PC-9 (cell line): ENCODE measurements at regions not wholly inside any gene's neighbourhood (a gene's known extent, or its start where the extent isn't known, plus 50 kb on each side); places are given as distances from the start of the nearest gene placed in this dataset.

Experiments
- BruUV-seq: library from RNA; stranded (reverse); fragments of 400-500 nt; replicated peaks from 2 replicates; lab custom pipeline; 2021; lab: Mats Ljungman, UMichigan
- CTCF ChIA-PET: fragments of 300-600 bp; sonication (Branson Sonifier 250); formaldehyde crosslinking; loops from one replicate; lab custom pipeline; 2022; ENCODE audit warnings: antibody characterized with exemption; lab: Charles Lee
- POLR2A ChIA-PET: fragments of 300-600 bp; sonication (Branson Sonifier 250); formaldehyde crosslinking; loops from one replicate; lab custom pipeline; 2022; ENCODE audit warnings: antibody characterized with exemption; ENCODE audit not compliant: unreplicated experiment; lab: Charles Lee
- DNase-seq, 2 experiments: peaks; one replicate each; pipeline versions ENCODE4 v3.0.0 to v3.0.0-alpha.2; 2015 to 2022; ENCODE audit warnings: mixed read lengths in 1 of 2
- H2AFZ ChIP-seq: fragments of 200-600 bp; sonication (generic); 2 replicates; pipeline ENCODE4 v1.8.1; 2017; ENCODE audit warnings: antibody characterized with exemption
- H3F3A ChIP-seq: fragments of 200-600 bp; sonication (generic); 2 replicates; pipeline ENCODE4 v1.8.1; 2017; ENCODE audit warnings: antibody characterized with exemption, mild to moderate bottlenecking, low read depth; ENCODE audit not compliant: insufficient read depth
- H3K27ac ChIP-seq: fragments of 200-600 bp; sonication (generic); 2 replicates; pipeline ENCODE4 v1.6.1; 2016; ENCODE audit warnings: mixed run types
- H3K27me3 ChIP-seq: fragments of 200-600 bp; sonication (generic); 2 replicates; pipeline ENCODE4 v1.6.1; 2016; ENCODE audit warnings: low read depth, mixed run types; ENCODE audit not compliant: insufficient read depth
- H3K36me3 ChIP-seq: fragments of 200-600 bp; sonication (generic); 2 replicates; pipeline ENCODE4 v1.6.1; 2016; ENCODE audit warnings: low read depth, mixed run types
- H3K4me1 ChIP-seq: fragments of 200-600 bp; sonication (generic); replicated peaks from 2 replicates; pipeline ENCODE4 v1.6.1; 2016; ENCODE audit warnings: mixed run types; ENCODE audit not compliant: insufficient read depth
- H3K4me2 ChIP-seq: fragments of 200-600 bp; sonication (generic); 2 replicates; pipeline ENCODE4 v1.6.1; 2017; ENCODE audit warnings: mixed run types
- H3K4me3 ChIP-seq: fragments of 200-600 bp; sonication (generic); 2 replicates; pipeline ENCODE4 v1.6.1; 2016; ENCODE audit warnings: mixed run types
- H3K79me2 ChIP-seq: fragments of 200-600 bp; sonication (generic); 2 replicates; pipeline ENCODE4 v1.6.1; 2017; ENCODE audit warnings: low read depth, mixed run types
- H3K9me2 ChIP-seq: fragments of 200-600 bp; sonication (generic); 2 replicates; pipeline ENCODE4 v1.8.1; 2017; ENCODE audit warnings: mild to moderate bottlenecking; ENCODE audit not compliant: insufficient read depth
- H3K9me3 ChIP-seq: fragments of 200-600 bp; sonication (generic); 2 replicates; pipeline ENCODE4 v1.8.1; 2016; ENCODE audit warnings: low read depth; ENCODE audit not compliant: insufficient read depth
- H4K20me1 ChIP-seq: fragments of 200-600 bp; sonication (generic); 2 replicates; pipeline ENCODE4 v1.8.1; 2017; ENCODE audit not compliant: insufficient read depth
- CTCF ChIP-seq: fragments of 200-600 bp; sonication (generic); conservative IDR thresholded peaks from 2 replicates; pipeline ENCODE4 v1.6.1; 2017; ENCODE audit warnings: mixed run types, antibody characterized with exemption, mild to moderate bottlenecking, moderate library complexity
- EZH2 ChIP-seq: fragments of 200-600 bp; sonication (generic); IDR thresholded peaks from 2 replicates; pipeline ENCODE4 v1.8.0; 2017; ENCODE audit warnings: antibody characterized with exemption, low read depth
- intact Hi-C: fragments of 100-400 bp; cut with micrococcal nuclease; formaldehyde crosslinking; loops from one replicate; pipeline ENCODE4 v1.10.0; 2022; ENCODE audit not compliant: unreplicated experiment

DNA sequence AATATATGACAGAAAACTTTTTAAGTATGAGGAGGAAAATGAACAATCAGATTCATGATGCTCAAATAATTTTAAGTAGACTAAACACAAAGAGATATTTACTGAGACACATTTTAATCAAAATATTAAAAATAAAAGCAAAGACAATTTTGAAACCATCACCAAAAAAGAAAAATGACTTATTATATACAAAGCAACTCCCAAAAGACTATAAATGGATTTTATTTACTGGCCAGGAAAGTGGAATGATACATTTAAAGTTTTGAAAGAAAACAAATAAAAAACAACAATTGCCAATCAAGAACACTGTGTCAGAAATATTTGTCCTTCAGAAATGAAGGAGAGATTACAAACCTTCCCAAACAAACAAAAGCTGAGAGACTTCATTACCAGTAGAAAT, 968.5 kb upstream of the CELF4 start:
- POLR2A ChIA-PET: no interaction called here
- no peak overlapping the region for H3K27ac ChIP-seq

DNA sequence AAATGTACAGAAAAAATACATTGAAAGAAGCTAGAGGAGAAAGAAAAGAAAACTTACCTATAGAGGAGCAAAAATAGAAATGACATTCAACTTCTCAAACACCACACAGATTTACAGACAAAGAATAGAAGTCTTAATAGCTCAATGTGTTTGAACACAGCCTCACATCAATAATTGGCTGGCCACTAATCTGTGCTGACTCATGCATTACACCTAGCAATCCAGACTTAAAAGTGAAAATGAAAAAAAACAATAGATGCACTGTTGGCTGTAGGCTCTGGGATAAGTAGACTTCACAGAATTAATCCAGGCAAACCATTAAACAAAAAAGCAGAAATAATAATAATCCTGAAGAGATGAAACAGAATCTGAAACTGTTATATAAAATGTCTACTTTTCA, 961.3 kb upstream of the CELF4 start:
- Histone ChIP-seq H3K4me2 (no peak overlapping the region), H4K20me1 (no peaks in the 10 kb centered on the region), H3K79me2 (no peaks in the 10 kb centered on the region), H3K9me2 (no peaks in the 10 kb centered on the region), H3F3A (no peaks in the 10 kb centered on the region), H3K27me3 (no peaks in the 10 kb centered on the region), H3K4me1 (no peaks in the 10 kb centered on the region), H2AFZ (no peak overlapping the region), H3K9me3 (no peaks in the 10 kb centered on the region), H3K36me3 (no peaks in the 10 kb centered on the region), H3K4me3 (no peak overlapping the region), H3K27ac (no peak overlapping the region)
- no TSS peak for BruUV-seq
- TF ChIP-seq EZH2 (no peak), CTCF (no peak)
- intact Hi-C loops: no loop called here
- no peak for DNase-seq
- CTCF ChIA-PET: no interaction called here
- POLR2A ChIA-PET: no interaction called here

More for the DNA sequence above, 968.5 kb upstream of the CELF4 start:
- CTCF ChIA-PET: no interaction called here
- H3K9me3 ChIP-seq: no peaks in the 10 kb centered on the region
- no peaks in the 10 kb centered on the region for H3F3A ChIP-seq
- DNase-seq: no peak
- no TSS peak for BruUV-seq
- H3K4me1 ChIP-seq: no peaks in the 10 kb centered on the region
- H4K20me1 ChIP-seq: no peaks in the 10 kb centered on the region
- H2AFZ ChIP-seq: no peak overlapping the region
- TF ChIP-seq CTCF (no peak), EZH2 (no peak)
- no peak overlapping the region for H3K4me3 ChIP-seq
- no peaks in the 10 kb centered on the region for H3K36me3 ChIP-seq
- H3K9me2 ChIP-seq: no peaks in the 10 kb centered on the region
- H3K4me2 ChIP-seq: no peak overlapping the region
- intact Hi-C loops: no loop called here
- H3K27me3 ChIP-seq: no peaks in the 10 kb centered on the region
- no peaks in the 10 kb centered on the region for H3K79me2 ChIP-seq

DNA sequence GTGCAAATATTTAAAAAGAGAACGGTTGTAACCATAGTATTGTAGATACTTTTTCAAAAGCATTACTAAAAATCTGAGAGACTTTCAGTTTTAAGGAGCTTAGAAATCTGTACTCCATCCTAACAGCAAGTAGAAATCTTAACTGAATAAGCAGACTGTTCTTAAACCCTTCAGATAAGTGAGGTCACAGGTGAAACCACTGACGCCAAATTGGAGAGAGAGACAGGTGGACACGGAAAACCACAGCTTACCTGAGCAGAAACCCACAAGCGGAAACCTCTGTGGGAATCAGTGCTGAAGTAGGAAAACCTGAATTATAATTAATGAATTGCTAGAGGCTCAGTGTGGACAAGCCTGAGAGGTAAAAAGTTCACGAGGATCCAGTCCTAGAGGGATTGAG, 959.4 kb upstream of the CELF4 start:
- intact Hi-C loops: no loop called here
- H3K27me3 ChIP-seq: no peaks in the 10 kb centered on the region
- no peak overlapping the region for H3K4me2 ChIP-seq
- no TSS peak for BruUV-seq
- no peak overlapping the region for H2AFZ ChIP-seq
- TF ChIP-seq CTCF (no peak), EZH2 (no peak)
- no peak overlapping the region for H3K27ac ChIP-seq
- POLR2A ChIA-PET: no interaction called here
- no peaks in the 10 kb centered on the region for H3F3A ChIP-seq
- CTCF ChIA-PET: no interaction called here
- no peaks in the 10 kb centered on the region for H3K79me2 ChIP-seq
- H3K4me1 ChIP-seq: no peaks in the 10 kb centered on the region
- no peaks in the 10 kb centered on the region for H4K20me1 ChIP-seq
- H3K4me3 ChIP-seq: no peak overlapping the region
- H3K36me3 ChIP-seq: no peaks in the 10 kb centered on the region
- H3K9me2 ChIP-seq: no peaks in the 10 kb centered on the region
- H3K9me3 ChIP-seq: no peaks in the 10 kb centered on the region
- no peak for DNase-seq
